ENCODE measurements at regions not wholly inside any gene's neighbourhood (a gene's known extent, or its start where the extent isn't known, plus 50 kb on each side); places are given as distances from the start of the nearest gene placed in this dataset.

DNA sequence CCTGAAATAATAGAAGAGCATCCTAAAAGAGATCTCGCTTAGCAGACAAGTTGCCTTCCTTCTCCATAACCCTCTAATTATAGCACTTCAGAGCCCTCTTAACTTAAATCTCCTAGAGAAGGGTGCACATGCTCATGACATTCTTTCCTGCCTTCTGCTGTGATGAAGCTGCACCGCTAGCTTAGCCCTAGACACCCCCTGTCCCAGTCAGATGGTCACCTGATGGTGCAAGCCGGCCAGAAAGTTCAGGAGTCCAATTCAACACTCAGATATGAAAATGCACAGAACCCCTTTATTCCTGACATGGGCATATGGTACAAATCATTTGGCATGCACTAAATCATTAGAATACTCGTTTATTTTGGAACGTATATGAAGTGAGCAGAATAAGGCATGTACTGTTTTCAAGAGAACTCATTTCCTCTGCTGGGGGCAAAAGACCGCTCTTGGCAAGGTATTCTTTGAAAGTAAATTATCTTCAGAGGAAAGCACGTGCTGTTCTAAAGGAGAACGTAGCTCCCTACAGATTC lies 420.4 kb upstream of the PROK2 start:
- no peaks in the 10 kb centered on the region for H3K36me3 Mint-ChIP-seq (ENCODE audit: low read depth)
- no peak overlapping the region for H3K4me3 Mint-ChIP-seq
- H3K27ac Mint-ChIP-seq, result no peak overlapping the region

DNA sequence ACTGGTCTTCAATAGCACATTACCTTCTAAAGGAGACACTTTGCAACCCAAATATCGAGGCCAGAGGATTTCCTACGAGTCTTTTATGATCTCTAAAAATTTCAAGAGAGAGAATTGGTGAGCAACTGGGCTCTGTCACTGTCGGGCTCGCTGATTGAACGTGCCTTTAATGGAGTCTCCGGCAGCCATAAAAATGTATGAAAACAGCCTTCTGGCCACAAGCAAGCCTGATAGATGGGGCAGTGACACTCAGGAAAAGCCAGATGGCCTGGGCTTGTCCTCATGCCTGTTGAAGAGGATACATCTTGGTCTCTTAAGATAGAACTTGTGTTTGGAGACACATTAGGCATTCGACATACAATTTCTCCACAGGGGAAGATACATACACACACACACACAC lies 419.5 kb upstream of the PROK2 start:
- H3K27ac Mint-ChIP-seq, result no peak overlapping the region
- no peaks in the 10 kb centered on the region for H3K4me1 Mint-ChIP-seq (ENCODE audit: low read depth)
- no peak overlapping the region for H3K4me3 Mint-ChIP-seq
- peaks cover 8% of the 10 kb centered on the region for H3K9me3 Mint-ChIP-seq
- H3K27me3 Mint-ChIP-seq (ENCODE audit: low read depth), result peaks cover 11% of the 10 kb centered on the region
- no peaks in the 10 kb centered on the region for H3K36me3 Mint-ChIP-seq (ENCODE audit: low read depth)
- no peak for DNase-seq (ENCODE audit: low spot score)

More for the DNA sequence above, 420.4 kb upstream of the PROK2 start:
- no peak for DNase-seq (ENCODE audit: low spot score)
- Mint-ChIP-seq H3K9me3 (no peaks in the 10 kb centered on the region), H3K4me1 (ENCODE audit: low read depth) (no peaks in the 10 kb centered on the region), H3K27me3 (ENCODE audit: low read depth) (peaks cover 14% of the 10 kb centered on the region)

DNA sequence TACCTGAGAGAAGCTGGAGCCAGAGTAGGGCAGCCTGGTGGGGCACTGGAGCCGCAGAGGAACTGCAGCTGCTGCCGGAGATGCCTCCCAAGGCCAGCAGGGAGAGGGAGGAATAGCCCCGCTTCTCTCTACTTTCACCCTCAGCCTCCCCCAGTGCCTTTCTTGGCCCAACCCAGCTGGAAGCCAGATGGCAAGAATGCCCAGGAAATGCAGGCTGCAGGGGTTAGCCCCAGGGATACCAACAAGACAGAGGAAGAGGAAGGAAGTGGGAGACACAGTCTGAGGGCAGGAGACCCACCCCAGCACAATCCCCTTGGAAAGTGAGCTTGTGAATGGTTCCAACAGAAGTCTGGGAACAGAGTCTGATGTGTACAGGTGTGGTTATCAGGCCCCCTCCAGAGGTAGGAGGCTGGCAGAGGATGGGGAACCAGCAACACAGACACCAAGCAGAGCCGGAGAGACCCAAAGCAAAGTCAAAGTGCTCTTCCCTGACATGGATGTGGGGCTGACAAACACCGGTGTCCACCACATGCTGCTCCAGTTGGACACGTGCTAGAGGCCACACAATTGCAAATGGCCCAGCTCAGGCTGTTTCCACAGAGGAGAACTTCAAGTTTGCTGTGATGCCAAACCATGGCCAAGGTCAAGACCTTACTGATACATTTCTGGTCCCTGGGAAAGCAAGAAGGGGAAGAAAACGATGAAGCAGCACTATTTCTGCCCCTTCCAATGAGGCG lies 418.8 kb upstream of the PROK2 start:
- Mint-ChIP-seq H3K27ac (no peak overlapping the region), H3K36me3 (ENCODE audit: low read depth) (no peaks in the 10 kb centered on the region), H3K4me1 (ENCODE audit: low read depth) (no peaks in the 10 kb centered on the region), H3K9me3 (peaks cover 10% of the 10 kb centered on the region), H3K27me3 (ENCODE audit: low read depth) (peaks cover 9% of the 10 kb centered on the region), H3K4me3 (no peak overlapping the region)
- DNase-seq (ENCODE audit: low spot score), result no peak

GRCh38 chr3:72203105-72203504 lies 418.2 kb upstream of the PROK2 start:
- DNase-seq (ENCODE audit: low spot score), result no peak

DNA sequence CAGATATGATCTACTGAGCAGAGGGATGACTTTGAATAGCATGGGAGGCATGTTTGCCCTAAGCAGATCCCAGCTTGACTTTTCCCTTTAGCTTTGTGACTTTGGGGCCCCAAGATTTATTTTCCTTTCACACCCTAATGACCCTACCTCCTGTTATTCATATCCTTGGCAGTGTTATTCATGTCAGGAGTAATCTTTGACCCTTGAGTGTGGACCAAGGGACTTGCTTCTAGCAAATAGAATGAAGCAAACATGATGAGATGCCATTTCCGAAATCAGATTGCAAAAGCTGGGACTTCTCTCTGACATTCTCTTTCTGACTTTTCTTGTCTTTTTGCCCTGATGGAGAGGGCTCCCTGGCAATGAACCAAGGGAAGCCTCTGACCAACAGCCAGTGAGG lies 415.4 kb upstream of the PROK2 start:
- Mint-ChIP-seq H3K27me3 (ENCODE audit: low read depth) (peaks cover 12% of the 10 kb centered on the region), H3K27ac (no peak overlapping the region), H3K4me1 (ENCODE audit: low read depth) (no peaks in the 10 kb centered on the region), H3K9me3 (peaks cover 10% of the 10 kb centered on the region), H3K36me3 (ENCODE audit: low read depth) (no peaks in the 10 kb centered on the region), H3K4me3 (no peak overlapping the region)
- DNase-seq (ENCODE audit: low spot score), result no peak

More at GRCh38 chr3:72203105-72203504, 418.2 kb upstream of the PROK2 start:
- H3K27me3 Mint-ChIP-seq (ENCODE audit: low read depth), result peaks cover 8% of the 10 kb centered on the region
- no peak overlapping the region for H3K4me3 Mint-ChIP-seq
- no peaks in the 10 kb centered on the region for H3K36me3 Mint-ChIP-seq (ENCODE audit: low read depth)
- H3K27ac Mint-ChIP-seq, result no peak overlapping the region
- H3K4me1 Mint-ChIP-seq (ENCODE audit: low read depth), result no peaks in the 10 kb centered on the region
- peaks cover 10% of the 10 kb centered on the region for H3K9me3 Mint-ChIP-seq

- Mint-ChIP-seq H3K4me3 (no peak overlapping the region), H3K4me1 (ENCODE audit: low read depth) (no peaks in the 10 kb centered on the region), H3K27me3 (ENCODE audit: low read depth) (peaks cover 12% of the 10 kb centered on the region), H3K27ac (no peak overlapping the region), H3K36me3 (ENCODE audit: low read depth) (no peaks in the 10 kb centered on the region), H3K9me3 (peaks cover 10% of the 10 kb centered on the region)
- DNase-seq (ENCODE audit: low spot score), result no peak
These were observed 414.6 kb upstream of the PROK2 start for GRCh38 chr3:72199530-72199929.

GRCh38 chr3:72196377-72196929 lies 411.5 kb upstream of the PROK2 start:
- H3K4me3 Mint-ChIP-seq, result no peak overlapping the region
- no peak for DNase-seq (ENCODE audit: low spot score)

GRCh38 chr3:72195895-72196294 lies 410.9 kb upstream of the PROK2 start:
- Mint-ChIP-seq H3K27me3 (ENCODE audit: low read depth) (peaks cover 4% of the 10 kb centered on the region), H3K36me3 (ENCODE audit: low read depth) (no peaks in the 10 kb centered on the region), H3K9me3 (peaks cover 20% of the 10 kb centered on the region), H3K4me1 (ENCODE audit: low read depth) (no peaks in the 10 kb centered on the region), H3K27ac (no peak overlapping the region), H3K4me3 (no peak overlapping the region)
- no peak for DNase-seq (ENCODE audit: low spot score)

More at GRCh38 chr3:72196377-72196929, 411.5 kb upstream of the PROK2 start:
- Mint-ChIP-seq H3K27ac (no peak overlapping the region), H3K9me3 (peaks cover 20% of the 10 kb centered on the region), H3K27me3 (ENCODE audit: low read depth) (peaks cover 4% of the 10 kb centered on the region), H3K4me1 (ENCODE audit: low read depth) (no peaks in the 10 kb centered on the region), H3K36me3 (ENCODE audit: low read depth) (no peaks in the 10 kb centered on the region)

GRCh38 chr3:72194458-72194857 lies 409.5 kb upstream of the PROK2 start:
- no peak for DNase-seq (ENCODE audit: low spot score)
- Mint-ChIP-seq H3K4me1 (ENCODE audit: low read depth) (peaks cover 4% of the 10 kb centered on the region), H3K9me3 (peaks cover 15% of the 10 kb centered on the region), H3K27ac (no peak overlapping the region), H3K36me3 (ENCODE audit: low read depth) (no peaks in the 10 kb centered on the region), H3K4me3 (no peak overlapping the region), H3K27me3 (ENCODE audit: low read depth) (peaks cover 4% of the 10 kb centered on the region)

DNA sequence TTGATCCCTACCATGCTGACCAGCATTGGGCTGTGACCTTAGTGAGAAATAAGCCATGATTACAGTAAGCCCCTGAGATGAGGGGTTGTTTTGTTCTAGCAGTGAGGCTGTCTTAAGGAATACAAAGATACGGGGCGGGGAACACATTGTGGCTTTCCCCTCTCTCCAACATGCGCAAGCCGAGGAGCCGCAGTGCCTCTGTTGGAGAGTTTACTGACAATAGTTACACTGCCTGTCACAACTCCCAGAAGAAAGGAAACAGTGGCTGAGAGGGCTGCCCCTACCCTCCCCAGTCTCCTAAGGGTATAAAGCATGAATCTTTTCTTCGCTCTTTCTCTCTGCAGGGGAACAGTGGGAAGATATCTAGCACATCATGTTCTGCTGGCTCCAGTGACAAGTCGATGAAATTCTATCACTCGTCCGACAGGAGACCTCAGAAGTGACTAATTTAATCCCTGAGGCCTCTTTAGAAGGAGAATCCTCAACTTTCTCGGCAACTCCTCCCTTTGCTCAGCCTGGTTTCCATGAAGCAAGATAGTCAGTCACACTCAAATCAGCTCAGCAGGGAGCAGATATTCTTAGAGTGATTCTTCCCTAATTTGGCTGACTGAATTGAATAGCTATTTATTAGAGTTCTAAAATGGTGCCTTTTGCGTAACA lies 409.0 kb upstream of the PROK2 start:
- no peak for DNase-seq (ENCODE audit: low spot score)
- H3K27ac Mint-ChIP-seq, result no peak overlapping the region
- peaks cover 4% of the 10 kb centered on the region for H3K27me3 Mint-ChIP-seq (ENCODE audit: low read depth)
- H3K4me1 Mint-ChIP-seq (ENCODE audit: low read depth), result peaks cover 8% of the 10 kb centered on the region
- H3K4me3 Mint-ChIP-seq, result no peak overlapping the region
- no peaks in the 10 kb centered on the region for H3K36me3 Mint-ChIP-seq (ENCODE audit: low read depth)
- H3K9me3 Mint-ChIP-seq, result peaks cover 13% of the 10 kb centered on the region

DNA sequence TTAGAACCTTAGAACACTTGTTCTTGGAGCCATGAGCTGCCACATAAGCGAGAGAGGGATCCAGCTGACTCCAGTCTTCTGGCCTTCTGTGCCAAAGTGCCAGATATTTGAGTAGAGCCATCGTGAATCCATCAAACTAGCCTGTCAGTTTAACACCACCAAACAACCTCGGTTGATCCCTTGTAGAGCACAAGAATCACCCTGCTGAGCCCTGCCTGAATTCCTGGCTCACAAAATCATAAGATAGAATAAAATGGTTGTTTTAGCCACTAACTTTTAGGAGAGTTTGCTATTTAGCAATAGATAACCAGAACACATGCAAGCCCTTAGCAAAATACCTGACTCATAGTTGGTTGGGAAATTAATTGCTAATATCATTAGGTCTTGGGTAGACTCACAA lies 407.6 kb upstream of the PROK2 start:
- Mint-ChIP-seq H3K4me1 (ENCODE audit: low read depth) (peaks cover 11% of the 10 kb centered on the region), H3K27ac (no peak overlapping the region), H3K36me3 (ENCODE audit: low read depth) (no peaks in the 10 kb centered on the region), H3K9me3 (peaks cover 13% of the 10 kb centered on the region), H3K4me3 (no peak overlapping the region), H3K27me3 (ENCODE audit: low read depth) (peaks cover 4% of the 10 kb centered on the region)
- no peak for DNase-seq (ENCODE audit: low spot score)

DNA sequence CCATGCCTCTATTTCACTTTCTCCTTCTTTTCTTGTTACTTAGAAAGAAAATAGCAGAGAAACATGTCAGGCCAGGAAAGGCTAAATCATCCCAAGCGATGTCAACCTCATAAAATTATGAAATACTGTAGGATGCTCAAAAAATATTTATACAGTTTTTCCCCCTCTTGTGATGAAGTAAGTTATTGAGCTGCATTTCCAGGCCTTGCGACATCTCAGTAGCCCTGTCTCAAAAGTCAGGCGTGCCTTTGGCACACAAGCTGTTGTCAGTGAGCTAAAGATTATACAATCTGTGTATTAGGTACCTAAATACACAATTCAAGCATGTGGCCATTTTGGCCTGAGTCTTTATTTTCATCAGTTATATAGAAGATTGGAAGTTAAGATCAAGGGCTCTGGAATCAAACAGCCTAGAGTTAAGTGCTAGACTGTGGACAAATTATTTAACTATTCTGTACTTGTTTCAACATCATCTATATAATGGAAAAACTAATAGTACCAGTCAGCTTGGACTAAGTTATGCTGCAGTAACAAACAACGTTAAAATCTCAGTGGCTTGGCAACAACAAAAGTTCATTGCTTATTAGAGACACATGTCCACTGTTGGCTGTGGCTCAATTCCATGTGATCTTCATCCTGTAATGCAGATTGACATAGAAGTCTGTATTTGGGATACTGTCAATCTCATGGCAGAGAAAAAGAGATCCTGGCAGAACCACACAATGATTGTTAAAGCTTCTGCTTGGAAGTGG lies 406.4 kb upstream of the PROK2 start:
- no peak for DNase-seq (ENCODE audit: low spot score)
- Mint-ChIP-seq H3K36me3 (ENCODE audit: low read depth) (no peaks in the 10 kb centered on the region), H3K27me3 (ENCODE audit: low read depth) (peaks cover 4% of the 10 kb centered on the region), H3K9me3 (peaks cover 13% of the 10 kb centered on the region), H3K4me3 (no peak overlapping the region), H3K4me1 (ENCODE audit: low read depth) (peaks cover 11% of the 10 kb centered on the region), H3K27ac (no peak overlapping the region)

- DNase-seq (ENCODE audit: low spot score), result no peak
- no peak overlapping the region for H3K27ac Mint-ChIP-seq
- peaks cover 11% of the 10 kb centered on the region for H3K4me1 Mint-ChIP-seq (ENCODE audit: low read depth)
These were observed 405.1 kb upstream of the PROK2 start for GRCh38 chr3:72190050-72190449.

DNA sequence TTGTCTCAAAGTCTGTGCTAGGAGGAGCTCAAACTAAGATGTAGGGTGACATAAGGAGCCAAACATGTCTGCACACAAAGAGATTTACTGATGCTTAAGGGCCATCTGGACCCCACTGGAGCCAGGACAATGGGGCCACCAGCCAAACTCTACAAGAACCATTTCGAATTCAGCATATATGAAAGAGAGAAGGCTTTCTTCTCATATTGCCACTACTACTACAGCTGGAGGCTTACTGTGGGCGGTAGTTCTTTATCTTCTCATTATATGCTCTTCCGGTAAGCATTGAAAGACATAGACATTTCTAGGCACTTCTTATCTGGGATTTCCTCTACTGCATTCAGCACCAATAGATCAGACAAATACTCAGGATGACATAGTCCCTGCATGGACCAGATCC lies 404.4 kb upstream of the PROK2 start:
- peaks cover 13% of the 10 kb centered on the region for H3K9me3 Mint-ChIP-seq
- H3K36me3 Mint-ChIP-seq (ENCODE audit: low read depth), result no peaks in the 10 kb centered on the region
- DNase-seq (ENCODE audit: low spot score), result no peak
- peaks cover 11% of the 10 kb centered on the region for H3K4me1 Mint-ChIP-seq (ENCODE audit: low read depth)
- no peak overlapping the region for H3K4me3 Mint-ChIP-seq
- H3K27ac Mint-ChIP-seq, result no peak overlapping the region
- no peaks in the 10 kb centered on the region for H3K27me3 Mint-ChIP-seq (ENCODE audit: low read depth)

More at GRCh38 chr3:72190050-72190449, 405.1 kb upstream of the PROK2 start:
- H3K4me3 Mint-ChIP-seq, result no peak overlapping the region
- no peaks in the 10 kb centered on the region for H3K36me3 Mint-ChIP-seq (ENCODE audit: low read depth)
- no peaks in the 10 kb centered on the region for H3K27me3 Mint-ChIP-seq (ENCODE audit: low read depth)
- peaks cover 13% of the 10 kb centered on the region for H3K9me3 Mint-ChIP-seq
